ENCODE measurements at regions not wholly inside any gene's neighbourhood (a gene's known extent, or its start where the extent isn't known, plus 50 kb on each side); places are given as distances from the start of the nearest gene placed in this dataset.

- TF ChIP-seq GATA2 (IDR thresholded peaks at IDR 0.05; ENCODE audit: low read depth, low read length) (no peak), GATA3 (IDR thresholded peaks at IDR 0.05; ENCODE audit: low read depth, low read length) (no peak)
Measured at GRCh38 chr15:70417535-70417934, 319.8 kb upstream of the TLE3 start.
